H9 (cell line): ENCODE measurements at regions not wholly inside any gene's neighbourhood (a gene's known extent, or its start where the extent isn't known, plus 50 kb on each side); places are given as distances from the start of the nearest gene placed in this dataset.
A peak's percentile ranks its signal among the peaks of the same experiment; 100 is the strongest.

ENCODE experiments used
- DNase-seq: peaks from one replicate; pipeline ENCODE4 v3.0.0-alpha.2; 2017
- H2AFZ ChIP-seq: one replicate; pipeline ENCODE4 v1.6.1; 2013; ENCODE audit warnings: mild to moderate bottlenecking, low read length, control low read depth, moderate library complexity
- H2AK5ac ChIP-seq: 2 replicates; pipeline ENCODE4 v1.6.1; 2013; ENCODE audit warnings: low read length, control low read depth, mixed read lengths; ENCODE audit not compliant: insufficient read length
- H2BK120ac ChIP-seq: one replicate; pipeline ENCODE4 v1.6.1; 2013; ENCODE audit warnings: low read depth, mild to moderate bottlenecking, low read length, control low read depth, inconsistent platforms; ENCODE audit not compliant: poor library complexity, severe bottlenecking
- H2BK12ac ChIP-seq: 2 replicates; pipeline ENCODE4 v1.6.1; 2013; ENCODE audit warnings: low read length, control low read depth, mixed read lengths, low read depth; ENCODE audit not compliant: insufficient read length
- H2BK15ac ChIP-seq: 2 replicates; pipeline ENCODE4 v1.6.1; 2013; ENCODE audit warnings: low read depth, low read length, control low read depth
- H2BK20ac ChIP-seq: one replicate; pipeline ENCODE4 v1.6.1; 2013; ENCODE audit warnings: low read depth, mild to moderate bottlenecking, low read length, control low read depth, inconsistent platforms; ENCODE audit not compliant: poor library complexity, severe bottlenecking
- H2BK5ac ChIP-seq: 2 replicates; pipeline ENCODE4 v1.6.1; 2013; ENCODE audit warnings: low read length, control low read depth, mixed read lengths; ENCODE audit not compliant: insufficient read length
- H3K14ac ChIP-seq: 2 replicates; pipeline ENCODE4 v1.6.1; 2013; ENCODE audit warnings: low read length, control low read depth; ENCODE audit not compliant: insufficient read depth
- H3K18ac ChIP-seq: 2 replicates; pipeline ENCODE4 v1.6.1; 2013; ENCODE audit warnings: low read depth, mild to moderate bottlenecking, mixed read lengths, low read length, control low read depth; ENCODE audit not compliant: insufficient read length
- H3K23ac ChIP-seq: 2 replicates; pipeline ENCODE4 v1.6.1; 2013; ENCODE audit warnings: low read length, control low read depth, mixed read lengths, low read depth; ENCODE audit not compliant: insufficient read length
- H3K23me2 ChIP-seq: 2 replicates; pipeline ENCODE4 v1.6.1; 2013; ENCODE audit warnings: low read depth, mild to moderate bottlenecking, mixed read lengths, low read length, control low read depth; ENCODE audit not compliant: insufficient read length, poor library complexity, severe bottlenecking
- H3K27ac ChIP-seq: 2 replicates; pipeline ENCODE4 v1.5.1; 2013; ENCODE audit warnings: low read length, control low read depth, mixed read lengths, low read depth; ENCODE audit not compliant: insufficient read length
- H3K27me3 ChIP-seq: 2 replicates; pipeline ENCODE4 v1.6.1; 2013; ENCODE audit warnings: low read length, control low read depth, inconsistent platforms; ENCODE audit not compliant: insufficient read depth
- H3K4ac ChIP-seq: 2 replicates; pipeline ENCODE4 v1.6.1; 2013; ENCODE audit warnings: low read depth, mild to moderate bottlenecking, control low read depth, inconsistent platforms, low read length, moderate library complexity
- H3K4me1 ChIP-seq: 2 replicates; pipeline ENCODE4 v1.6.1; 2013; ENCODE audit warnings: low read length, control low read depth, inconsistent platforms; ENCODE audit not compliant: insufficient read depth
- H3K4me2 ChIP-seq: 2 replicates; pipeline ENCODE4 v1.6.1; 2013; ENCODE audit warnings: low read length, control low read depth, mixed read lengths; ENCODE audit not compliant: insufficient read length, insufficient read depth
- H3K56ac ChIP-seq: 2 replicates; pipeline ENCODE4 v1.6.1; 2013; ENCODE audit warnings: low read depth, mild to moderate bottlenecking, mixed read lengths, low read length, control low read depth; ENCODE audit not compliant: insufficient read length
- H3K79me1 ChIP-seq: 2 replicates; pipeline ENCODE4 v1.6.1; 2013; ENCODE audit warnings: low read depth, mild to moderate bottlenecking, moderate library complexity, low read length, control low read depth, inconsistent platforms; ENCODE audit not compliant: insufficient read depth, poor library complexity, severe bottlenecking
- H3K79me2 ChIP-seq: 2 replicates; pipeline ENCODE4 v1.6.1; 2013; ENCODE audit warnings: low read length, control low read depth, inconsistent platforms; ENCODE audit not compliant: insufficient read depth
- H3K9ac ChIP-seq: 2 replicates; pipeline ENCODE4 v1.6.1; 2013; ENCODE audit warnings: low read length, control low read depth, mixed read lengths; ENCODE audit not compliant: insufficient read length; ENCODE audit errors: extremely low read depth
- H3K9me3 ChIP-seq: one replicate; pipeline ENCODE4 v1.6.1; 2013; ENCODE audit warnings: low read depth, low read length, inconsistent platforms; ENCODE audit not compliant: control insufficient read depth
- H3T11ph ChIP-seq: one replicate; pipeline ENCODE4 v1.6.1; 2013; ENCODE audit warnings: mild to moderate bottlenecking, low read length, control low read depth, inconsistent platforms
- H4K20me1 ChIP-seq: one replicate; pipeline ENCODE4 v1.6.1; 2013; ENCODE audit not compliant: control insufficient read depth, insufficient read length, insufficient read depth
- H4K5ac ChIP-seq: 2 replicates; pipeline ENCODE4 v1.6.1; 2013; ENCODE audit warnings: low read depth, mild to moderate bottlenecking, mixed read lengths, low read length, control low read depth; ENCODE audit not compliant: insufficient read length
- H4K8ac ChIP-seq: replicated peaks from 2 replicates; pipeline ENCODE4 v1.6.1; 2013; ENCODE audit warnings: low read length, control low read depth, mixed read lengths, low read depth; ENCODE audit not compliant: insufficient read length
- H4K91ac ChIP-seq: 2 replicates; pipeline ENCODE4 v1.6.1; 2013; ENCODE audit warnings: low read depth, mild to moderate bottlenecking, moderate library complexity, mixed read lengths, low read length, control low read depth; ENCODE audit not compliant: insufficient read length
- H3K27ac Mint-ChIP-seq, 3 experiments: 2 replicates in 2 of 3; 3 replicates in 1 of 3; pipeline ENCODE4 v1.8.0; 2020 to 2021; ENCODE audit warnings: mixed read lengths in 3 of 3, mild to moderate bottlenecking in 1 of 3, moderate library complexity in 1 of 3
- H3K27me3 Mint-ChIP-seq: 2 replicates; pipeline ENCODE4 v1.8.0; 2021; ENCODE audit warnings: low read depth, mild to moderate bottlenecking, moderate library complexity, mixed read lengths
- H3K36me3 Mint-ChIP-seq, 3 experiments: 2 replicates in 2 of 3; 3 replicates in 1 of 3; pipeline ENCODE4 v1.8.0; 2020 to 2021; ENCODE audit warnings: low read depth in 3 of 3, mixed read lengths in 3 of 3; ENCODE audit not compliant: insufficient read depth in 1 of 3
- H3K4me1 Mint-ChIP-seq, 2 experiments: 2 replicates each; pipeline ENCODE4 v1.8.0; 2020; ENCODE audit warnings: mixed read lengths in 2 of 2
- H3K4me3 Mint-ChIP-seq, 2 experiments: 2 replicates in 1 of 2; 3 replicates in 1 of 2; pipeline ENCODE4 v1.8.0; 2020 to 2021; ENCODE audit warnings: mild to moderate bottlenecking in 2 of 2, mixed read lengths in 2 of 2, moderate library complexity in 1 of 2
- H3K9me3 Mint-ChIP-seq, 2 experiments: 2 replicates in 1 of 2; 3 replicates in 1 of 2; pipeline ENCODE4 v1.8.0; 2020; ENCODE audit warnings: mild to moderate bottlenecking in 2 of 2, mixed read lengths in 2 of 2, moderate library complexity in 1 of 2
- WGBS: extraction: QIAGEN DNeasy Blood & Tissue Kit; methylation state at CpG from one replicate; pipeline ENCODE4 v1.1.7; 2013; ENCODE audit warnings: missing lambda C conversion rate, low lambda C conversion rate, mixed read lengths; ENCODE audit not compliant: insufficient read length; ENCODE audit errors: extremely low coverage; 5-methylcytosine and 5-hydroxymethylcytosine counted together
- TF ChIP-seq, protein P1 (sequence below): fragments of 200-600 bp; sonication (generic); conservative IDR thresholded peaks from 3 replicates; pipeline ENCODE4 v1.8.0; 2021; ENCODE audit warnings: antibody characterized with exemption, mild to moderate bottlenecking

DNA sequence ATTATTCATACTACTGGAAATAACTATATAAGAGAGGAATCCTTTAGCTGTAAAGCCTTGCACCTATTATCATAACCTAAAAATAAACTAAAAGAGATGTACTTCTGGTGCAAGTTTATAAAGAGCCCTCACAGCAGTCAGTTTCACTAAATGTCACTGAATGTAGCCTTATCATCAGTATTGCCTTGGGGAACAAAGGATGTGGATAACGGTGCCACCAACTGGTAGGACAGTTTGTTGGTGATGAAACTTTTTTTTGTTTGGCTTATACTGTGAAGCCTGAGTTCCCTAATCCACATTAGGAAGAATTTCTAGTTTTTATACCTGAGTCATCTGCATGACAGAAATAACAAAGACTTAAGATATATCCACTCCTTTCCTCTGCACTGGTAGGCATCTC lies 117.9 kb upstream of the COL1A2 start:
- H3K4ac ChIP-seq, result no peak overlapping the region
- no peak overlapping the region for H2AK5ac ChIP-seq
- H2BK120ac ChIP-seq, result no peak overlapping the region
- H3K27ac Mint-ChIP-seq, result no peak overlapping the region
- no peak overlapping the region for H3K4me3 Mint-ChIP-seq
- H3K14ac ChIP-seq, result no peak overlapping the region
- H3K9ac ChIP-seq, result no peak overlapping the region
- H2BK12ac ChIP-seq, result no peak overlapping the region
- no peak overlapping the region for H4K91ac ChIP-seq
- H3K79me2 ChIP-seq, result no peaks in the 10 kb centered on the region
- H4K5ac ChIP-seq, result no peak overlapping the region
- H3K4me1 Mint-ChIP-seq, result no peaks in the 10 kb centered on the region
- no peaks in the 10 kb centered on the region for H3K79me1 ChIP-seq
- no peaks in the 10 kb centered on the region for H3K27me3 ChIP-seq
- H2BK20ac ChIP-seq, result no peak overlapping the region
- DNase-seq, result no peak
- peaks cover 6% of the 10 kb centered on the region for H3K27me3 Mint-ChIP-seq
- H3K23ac ChIP-seq, result no peak overlapping the region
- H3K23me2 ChIP-seq, result no peaks in the 10 kb centered on the region
- no peak overlapping the region for H4K8ac ChIP-seq
- H2AFZ ChIP-seq, result no peak overlapping the region
- no peak overlapping the region for H3K18ac ChIP-seq
- TF ChIP-seq, protein P1, sequence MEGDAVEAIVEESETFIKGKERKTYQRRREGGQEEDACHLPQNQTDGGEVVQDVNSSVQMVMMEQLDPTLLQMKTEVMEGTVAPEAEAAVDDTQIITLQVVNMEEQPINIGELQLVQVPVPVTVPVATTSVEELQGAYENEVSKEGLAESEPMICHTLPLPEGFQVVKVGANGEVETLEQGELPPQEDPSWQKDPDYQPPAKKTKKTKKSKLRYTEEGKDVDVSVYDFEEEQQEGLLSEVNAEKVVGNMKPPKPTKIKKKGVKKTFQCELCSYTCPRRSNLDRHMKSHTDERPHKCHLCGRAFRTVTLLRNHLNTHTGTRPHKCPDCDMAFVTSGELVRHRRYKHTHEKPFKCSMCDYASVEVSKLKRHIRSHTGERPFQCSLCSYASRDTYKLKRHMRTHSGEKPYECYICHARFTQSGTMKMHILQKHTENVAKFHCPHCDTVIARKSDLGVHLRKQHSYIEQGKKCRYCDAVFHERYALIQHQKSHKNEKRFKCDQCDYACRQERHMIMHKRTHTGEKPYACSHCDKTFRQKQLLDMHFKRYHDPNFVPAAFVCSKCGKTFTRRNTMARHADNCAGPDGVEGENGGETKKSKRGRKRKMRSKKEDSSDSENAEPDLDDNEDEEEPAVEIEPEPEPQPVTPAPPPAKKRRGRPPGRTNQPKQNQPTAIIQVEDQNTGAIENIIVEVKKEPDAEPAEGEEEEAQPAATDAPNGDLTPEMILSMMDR, result peak; percentile 55
- no peaks in the 10 kb centered on the region for H3K9me3 Mint-ChIP-seq
- H3K4me1 ChIP-seq, result no peaks in the 10 kb centered on the region
- H3K27ac ChIP-seq, result no peak overlapping the region
- H3K36me3 Mint-ChIP-seq, result no peaks in the 10 kb centered on the region; a peak in 1 of 7 replicates
- no peaks in the 10 kb centered on the region for H4K20me1 ChIP-seq
- no peak overlapping the region for H2BK15ac ChIP-seq
- no CpG with 5 or more reads among the region's 1 CpG for WGBS
- no peak overlapping the region for H3T11ph ChIP-seq
- H2BK5ac ChIP-seq, result no peak overlapping the region
- no peak overlapping the region for H3K4me2 ChIP-seq
- no peak overlapping the region for H3K56ac ChIP-seq
- no peaks in the 10 kb centered on the region for H3K9me3 ChIP-seq
